ENCODE measurements at regions not wholly inside any gene's neighbourhood (a gene's known extent, or its start where the extent isn't known, plus 50 kb on each side); places are given as distances from the start of the nearest gene placed in this dataset.

DNA sequence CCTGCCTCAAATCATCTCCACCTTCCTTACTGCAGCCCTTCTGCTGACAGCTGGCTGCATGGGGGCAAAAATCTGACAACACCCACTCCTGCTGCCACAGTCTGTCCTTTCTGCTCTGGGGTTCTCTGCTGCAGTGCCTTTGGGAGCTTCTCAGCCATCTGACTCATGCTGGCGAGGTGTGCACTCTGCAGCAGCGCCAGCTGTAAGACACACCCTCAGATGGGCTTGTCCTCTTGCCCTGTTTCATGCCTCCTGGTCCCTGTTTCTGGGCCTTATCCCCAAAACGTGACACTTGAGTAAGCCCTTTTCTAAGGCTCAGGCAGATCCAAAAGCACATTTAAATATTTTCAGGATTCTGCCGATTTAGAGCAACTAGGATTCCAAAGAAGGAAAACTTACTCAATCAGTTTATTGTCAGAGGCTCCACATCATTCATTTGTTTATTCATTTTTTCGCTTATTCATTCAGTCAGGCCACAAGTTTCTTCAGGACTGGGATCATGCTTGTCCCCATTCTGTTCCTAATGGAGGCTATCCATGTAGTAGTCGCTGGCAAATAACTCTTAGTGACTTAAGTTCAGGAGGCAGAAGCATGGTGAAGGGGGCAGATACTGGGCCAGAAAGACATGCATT is 60.2 kb downstream of the SMIM38 start:
- H4K20me1 ChIP-seq (ENCODE audit: control insufficient read depth, insufficient read depth, low read depth, low read length), result no peaks in the 10 kb centered on the region
- H3K4me2 ChIP-seq (ENCODE audit: low read length), result no peak overlapping the region
- H3K4me1 ChIP-seq (ENCODE audit: control insufficient read depth, low read length), result no peaks in the 10 kb centered on the region
- no peaks in the 10 kb centered on the region for H3K79me2 ChIP-seq (ENCODE audit: control insufficient read depth, low read length)
- H3K4me3 ChIP-seq (ENCODE audit: low read length), result no peak overlapping the region
- no peaks in the 10 kb centered on the region for H3K9me2 ChIP-seq (replicated peaks; ENCODE audit: control insufficient read depth, low read length)
- no peak for TF ChIP-seq EZH2phosphoT487 (IDR thresholded peaks at IDR 0.05; ENCODE audit: borderline replicate concordance, low read length)
- TF ChIP-seq, protein P1, sequence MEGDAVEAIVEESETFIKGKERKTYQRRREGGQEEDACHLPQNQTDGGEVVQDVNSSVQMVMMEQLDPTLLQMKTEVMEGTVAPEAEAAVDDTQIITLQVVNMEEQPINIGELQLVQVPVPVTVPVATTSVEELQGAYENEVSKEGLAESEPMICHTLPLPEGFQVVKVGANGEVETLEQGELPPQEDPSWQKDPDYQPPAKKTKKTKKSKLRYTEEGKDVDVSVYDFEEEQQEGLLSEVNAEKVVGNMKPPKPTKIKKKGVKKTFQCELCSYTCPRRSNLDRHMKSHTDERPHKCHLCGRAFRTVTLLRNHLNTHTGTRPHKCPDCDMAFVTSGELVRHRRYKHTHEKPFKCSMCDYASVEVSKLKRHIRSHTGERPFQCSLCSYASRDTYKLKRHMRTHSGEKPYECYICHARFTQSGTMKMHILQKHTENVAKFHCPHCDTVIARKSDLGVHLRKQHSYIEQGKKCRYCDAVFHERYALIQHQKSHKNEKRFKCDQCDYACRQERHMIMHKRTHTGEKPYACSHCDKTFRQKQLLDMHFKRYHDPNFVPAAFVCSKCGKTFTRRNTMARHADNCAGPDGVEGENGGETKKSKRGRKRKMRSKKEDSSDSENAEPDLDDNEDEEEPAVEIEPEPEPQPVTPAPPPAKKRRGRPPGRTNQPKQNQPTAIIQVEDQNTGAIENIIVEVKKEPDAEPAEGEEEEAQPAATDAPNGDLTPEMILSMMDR (IDR thresholded peaks at IDR 0.05; ENCODE audit: low read depth, low read length, poor library complexity, severe bottlenecking), result no peak
- H3F3A ChIP-seq (ENCODE audit: control insufficient read depth, insufficient read depth), result no peaks in the 10 kb centered on the region
- no peaks in the 10 kb centered on the region for H3K27me3 ChIP-seq (ENCODE audit: control insufficient read depth, low read length)
- no peaks in the 10 kb centered on the region for H3K9me3 ChIP-seq (ENCODE audit: control insufficient read depth, insufficient read depth, low read length)
- H3K36me3 ChIP-seq (ENCODE audit: control insufficient read depth, low read length), result no peaks in the 10 kb centered on the region
- H3K27ac ChIP-seq (ENCODE audit: low read depth, low read length), result no peak overlapping the region

DNA sequence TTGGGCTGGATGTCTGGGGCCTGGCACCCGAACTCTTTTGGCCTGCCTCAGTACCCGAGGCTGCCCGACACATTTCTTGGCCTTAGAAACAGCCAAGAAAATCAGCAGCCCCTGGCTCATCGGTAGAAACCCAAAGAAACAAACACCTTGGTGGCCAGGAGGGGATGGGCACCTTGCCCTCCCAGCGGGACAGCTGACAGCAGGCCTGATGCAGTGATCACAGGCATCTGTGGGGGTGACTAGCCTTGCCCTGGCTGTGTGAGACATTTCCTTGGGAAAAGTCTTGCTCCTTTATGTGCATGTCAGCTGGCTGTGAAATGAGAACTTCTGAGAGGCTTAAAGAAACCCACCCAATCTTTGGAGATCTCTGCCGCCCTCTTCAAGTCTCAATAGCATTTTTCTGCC is 60.9 kb downstream of the SMIM38 start:
- Histone ChIP-seq H4K20me1 (ENCODE audit: control insufficient read depth, insufficient read depth, low read depth, low read length) (no peaks in the 10 kb centered on the region), H3K79me2 (ENCODE audit: control insufficient read depth, low read length) (no peaks in the 10 kb centered on the region), H3K36me3 (ENCODE audit: control insufficient read depth, low read length) (no peaks in the 10 kb centered on the region), H3K4me1 (ENCODE audit: control insufficient read depth, low read length) (no peaks in the 10 kb centered on the region), H3K4me2 (ENCODE audit: low read length) (no peak overlapping the region), H3K27ac (ENCODE audit: low read depth, low read length) (no peak overlapping the region), H3K9me3 (ENCODE audit: control insufficient read depth, insufficient read depth, low read length) (no peaks in the 10 kb centered on the region), H3F3A (ENCODE audit: control insufficient read depth, insufficient read depth) (no peaks in the 10 kb centered on the region), H3K9me2 (replicated peaks; ENCODE audit: control insufficient read depth, low read length) (no peaks in the 10 kb centered on the region), H3K27me3 (ENCODE audit: control insufficient read depth, low read length) (no peaks in the 10 kb centered on the region), H3K4me3 (ENCODE audit: low read length) (no peak overlapping the region)
- TF ChIP-seq EZH2phosphoT487 (IDR thresholded peaks at IDR 0.05; ENCODE audit: borderline replicate concordance, low read length), result no peak
- TF ChIP-seq, protein P1 (IDR thresholded peaks at IDR 0.05; ENCODE audit: low read depth, low read length, poor library complexity, severe bottlenecking), result no peak

- H3K79me2 ChIP-seq (ENCODE audit: control insufficient read depth, low read length), result no peaks in the 10 kb centered on the region
- H3K27me3 ChIP-seq (ENCODE audit: control insufficient read depth, low read length), result no peaks in the 10 kb centered on the region
- H3K36me3 ChIP-seq (ENCODE audit: control insufficient read depth, low read length), result no peaks in the 10 kb centered on the region
- H4K20me1 ChIP-seq (ENCODE audit: control insufficient read depth, insufficient read depth, low read depth, low read length), result no peaks in the 10 kb centered on the region
- H3K4me2 ChIP-seq (ENCODE audit: low read length), result no peak overlapping the region
- no peaks in the 10 kb centered on the region for H3F3A ChIP-seq (ENCODE audit: control insufficient read depth, insufficient read depth)
- TF ChIP-seq, protein P1 (IDR thresholded peaks at IDR 0.05; ENCODE audit: low read depth, low read length, poor library complexity, severe bottlenecking), result no peak
- TF ChIP-seq EZH2phosphoT487 (IDR thresholded peaks at IDR 0.05; ENCODE audit: borderline replicate concordance, low read length), result no peak
- H3K4me1 ChIP-seq (ENCODE audit: control insufficient read depth, low read length), result no peaks in the 10 kb centered on the region
- H3K9me3 ChIP-seq (ENCODE audit: control insufficient read depth, insufficient read depth, low read length), result no peaks in the 10 kb centered on the region
- no peak overlapping the region for H3K27ac ChIP-seq (ENCODE audit: low read depth, low read length)
- no peaks in the 10 kb centered on the region for H3K9me2 ChIP-seq (replicated peaks; ENCODE audit: control insufficient read depth, low read length)
- no peak overlapping the region for H3K4me3 ChIP-seq (ENCODE audit: low read length)
Measured at GRCh38 chr11:69217276-69218105, 61.8 kb downstream of the SMIM38 start.
